K562 (cell line): ENCODE measurements at regions not wholly inside any gene's neighbourhood (a gene's known extent, or its start where the extent isn't known, plus 50 kb on each side); places are given as distances from the start of the nearest gene placed in this dataset.

ENCODE experiments used
- ATAC-seq: fragments of 200-7000 bp; cut with Tn5 transposase; 3 replicates; pipeline ENCODE4 v1.9.1; 2020; ENCODE audit warnings: moderate library complexity
- BruUV-seq: library from RNA; stranded (reverse); fragments of 400-500 nt; replicated peaks from 2 replicates; lab custom pipeline; 2021; lab: Mats Ljungman, UMichigan
- CTCF ChIA-PET: fragments of 300-600 bp; formaldehyde crosslinking; extraction: SDS; loops from one replicate; lab custom pipeline; 2021; ENCODE audit warnings: low intra/inter-chr PET ratio; lab: Yijun Ruan, JAX
- POLR2A ChIA-PET: fragments of 300-600, 350-650 bp; sonication (Branson Sonifier 250); formaldehyde crosslinking; extraction: SDS; loops from one replicate; lab custom pipeline; 2021; ENCODE audit warnings: antibody characterized with exemption, inconsistent platforms; lab: Yijun Ruan, JAX
- DNase-seq, 4 experiments: peaks; one replicate each; pipeline versions ENCODE4 v3.0.0 to v3.0.0-alpha.2; 2011 to 2018; ENCODE audit warnings: low spot score in 3 of 4, mixed read lengths in 3 of 4; ENCODE audit errors: extremely low read depth in 1 of 4
- FAIRE-seq: peaks from 2 replicates; lab custom pipeline; 2011; peaks lifted over from hg19 to GRCh38; lab: Jason Lieb, UNC
- H2AFZ ChIP-seq: 2 replicates; pipeline ENCODE4 v1.6.0; 2011; ENCODE audit warnings: low read depth, low read length, control low read depth, inconsistent platforms
- H3K27ac ChIP-seq: fragments of 200-600 bp; 3 replicates; pipeline ENCODE4 v1.8.0; 2011; ENCODE audit warnings: low read depth, mild to moderate bottlenecking, control low read depth, inconsistent platforms, low read length, moderate library complexity, mixed read lengths; ENCODE audit errors: extremely low read depth
- H3K27me3 ChIP-seq, 2 experiments: fragments of 300-600 bp in 1 of 2; 2 replicates in 1 of 2; 3 replicates in 1 of 2; pipeline versions ENCODE4 v1.6.0 to v1.8.0; 2011; ENCODE audit warnings: inconsistent platforms in 2 of 2, low read length in 2 of 2, mild to moderate bottlenecking in 1 of 2, mixed read lengths in 1 of 2, moderate library complexity in 1 of 2; ENCODE audit not compliant: control insufficient read depth in 2 of 2, insufficient read depth in 2 of 2
- H3K36me3 ChIP-seq: fragments of 300-600 bp; 3 replicates; pipeline ENCODE4 v1.8.0; 2011; ENCODE audit warnings: mild to moderate bottlenecking, low read length, inconsistent platforms; ENCODE audit not compliant: control insufficient read depth, insufficient read depth
- H3K4me1 ChIP-seq, 2 experiments: fragments of 200-600 bp in 1 of 2; replicated peaks in 1 of 2; 2 replicates in 1 of 2; 3 replicates in 1 of 2; pipeline versions ENCODE4 v1.5.1 to v1.8.0; 2011; ENCODE audit warnings: inconsistent platforms in 2 of 2, low read length in 2 of 2, mild to moderate bottlenecking in 1 of 2, mixed read lengths in 1 of 2, moderate library complexity in 1 of 2; ENCODE audit not compliant: control insufficient read depth in 2 of 2, insufficient read depth in 2 of 2
- H3K4me2 ChIP-seq: 2 replicates; pipeline ENCODE4 v1.6.1; 2011; ENCODE audit warnings: low read length, control low read depth, inconsistent platforms, mixed read lengths; ENCODE audit not compliant: insufficient read depth
- H3K4me3 ChIP-seq: fragments of 200-600 bp; sonication (generic), shearing (Covaris generic); 2 replicates; pipeline ENCODE4 v1.5.1; 2016; ENCODE audit warnings: control low read depth, inconsistent platforms
- H3K79me2 ChIP-seq: fragments of 200-600 bp; 3 replicates; pipeline ENCODE4 v1.8.0; 2011; ENCODE audit warnings: low read length, inconsistent platforms; ENCODE audit not compliant: control insufficient read depth, insufficient read depth
- H3K9ac ChIP-seq, 2 experiments: 2 replicates each; pipeline versions ENCODE4 v1.6.0 to v1.6.1; 2011; ENCODE audit warnings: low read depth in 2 of 2, low read length in 2 of 2, control low read depth in 1 of 2, inconsistent platforms in 1 of 2, mild to moderate bottlenecking in 1 of 2, mixed read lengths in 1 of 2; ENCODE audit not compliant: insufficient read depth in 1 of 2
- H3K9me1 ChIP-seq: one replicate; pipeline ENCODE4 v1.6.0; 2011; ENCODE audit warnings: inconsistent platforms, mild to moderate bottlenecking, low read length, moderate library complexity; ENCODE audit not compliant: control insufficient read depth, insufficient read depth
- H3K9me3 ChIP-seq: replicated peaks from 2 replicates; pipeline ENCODE4 v1.5.1; 2011; ENCODE audit warnings: low read depth, low read length, inconsistent platforms; ENCODE audit not compliant: control insufficient read depth, insufficient read depth
- H4K20me1 ChIP-seq: replicated peaks from 2 replicates; pipeline ENCODE4 v1.6.1; 2011; ENCODE audit warnings: low read length, inconsistent platforms, mixed read lengths; ENCODE audit not compliant: control insufficient read depth, insufficient read depth
- NFE2 ChIP-seq: IDR thresholded peaks from 2 replicates; pipeline ENCODE4 v1.6.1; 2014; ENCODE audit warnings: antibody characterized with exemption, low read depth
- SPI1 ChIP-seq: IDR thresholded peaks from 2 replicates; pipeline ENCODE4 v1.6.1; 2011; ENCODE audit warnings: low read depth, low read length, control low read depth, borderline replicate concordance
- ZNF551 ChIP-seq: fragments of 250-450 bp; sonication (Bioruptor Pico); IDR thresholded peaks from 2 replicates; pipeline ENCODE4 v1.5.0; 2021; ENCODE audit warnings: mild to moderate bottlenecking, moderate library complexity
- WGBS: fragments of 100-300 bp; shearing (Covaris generic); methylation state at CpG from one replicate; pipeline ENCODE4 v1.1.6; 2016; ENCODE audit warnings: low coverage, mixed read lengths; ENCODE audit not compliant: insufficient coverage; ENCODE audit errors: missing lambda C conversion rate; 5-methylcytosine and 5-hydroxymethylcytosine counted together
- in situ Hi-C: fragments of 300-500 bp; cut with MboI; formaldehyde crosslinking; loops from 4 replicates; pipeline ENCODE4 v1.15.0; 2018; ENCODE audit warnings: inconsistent platforms, mixed read lengths
- intact Hi-C: fragments of 100-400 bp; cut with micrococcal nuclease; formaldehyde crosslinking; loops from 2 replicates; pipeline ENCODE4 v1.14.2; 2022

- Histone ChIP-seq H4K20me1 (no peaks in the 10 kb centered on the region), H3K4me1 (peaks cover 0 to 6% of the 10 kb centered on the region in 2 experiments; a peak in 2 of 5 replicates), H3K9me3 (0 out of 2 replicates have a peak, but pooled peaks cover 4% of the 10 kb centered on the region), H3K4me2 (no peak overlapping the region), H3K27me3 (no peaks in the 10 kb centered on the region), H3K4me3 (no peak overlapping the region), H3K27ac (no peak overlapping the region), H2AFZ (no peak overlapping the region), H3K79me2 (no peaks in the 10 kb centered on the region), H3K9ac (no peak overlapping the region), H3K9me1 (no peaks in the 10 kb centered on the region), H3K36me3 (no peaks in the 10 kb centered on the region)
- whole genome bisulfite sequencing = 86% methylated on average over 2 of the region's 2 CpGs
- no TSS peak for BruUV-seq
- intact Hi-C loops (no loop called here), in situ Hi-C loops (no loop called here)
- FAIRE-seq (no peak), DNase-seq (no peak), ATAC-seq (no peak)
- TF ChIP-seq NFE2 = no peak
- POLR2A ChIA-PET = no interaction called here
- CTCF ChIA-PET = no interaction called here
These were observed 196.9 kb upstream of the ETV3 start for GRCh38 chr1:157335056-157335455.

- TF ChIP-seq SPI1 (peak; percentile 80; the same call in 1 of the 2 replicates), ZNF551 (no peak)
- Histone ChIP-seq H3K4me2 (peak overlapping the region; percentile 40; the same call in 1 of the 2 replicates), H4K20me1 (no peaks in the 10 kb centered on the region), H3K9me1 (no peaks in the 10 kb centered on the region), H3K36me3 (no peaks in the 10 kb centered on the region), H3K27ac (no peak overlapping the region), H3K27me3 (no peaks in the 10 kb centered on the region), H3K4me3 (no peak overlapping the region), H3K79me2 (no peaks in the 10 kb centered on the region), H3K4me1 (peaks cover 0 to 6% of the 10 kb centered on the region in 2 experiments; a peak in 2 of 5 replicates), H3K9me3 (0 out of 2 replicates have a peak, but pooled peaks cover 4% of the 10 kb centered on the region), H2AFZ (peak overlapping the region; percentile 72), H3K9ac (no peak overlapping the region)
- ChIA-PET POLR2A (no interaction called here), CTCF (no interaction called here)
- FAIRE-seq = peak; percentile 51
- no peak for DNase-seq
- ATAC-seq = peak; percentile 46
- BruUV-seq = no TSS peak
- intact Hi-C loops (no loop called here), in situ Hi-C loops (no loop called here)
- WGBS = 19% methylated on average over 2 of the region's 2 CpGs
These were observed 195.8 kb upstream of the ETV3 start for GRCh38 chr1:157334041-157334440.
